ENCODE measurements at regions not wholly inside any gene's neighbourhood (a gene's known extent, or its start where the extent isn't known, plus 50 kb on each side); places are given as distances from the start of the nearest gene placed in this dataset.

- Histone ChIP-seq H3F3A (ENCODE audit: insufficient read depth, low read length) (no peaks in the 10 kb centered on the region), H2AFZ (ENCODE audit: low read length) (no peak overlapping the region), H4K20me1 (ENCODE audit: insufficient read depth, low read length) (no peaks in the 10 kb centered on the region), H3K27me3 (ENCODE audit: insufficient read depth, low read length) (no peaks in the 10 kb centered on the region), H3K4me2 (ENCODE audit: low read length) (no peak overlapping the region), H3K36me3 (ENCODE audit: insufficient read depth, low read length) (no peaks in the 10 kb centered on the region), H3K4me3 (ENCODE audit: low read depth, low read length, poor library complexity, severe bottlenecking) (no peak overlapping the region), H3K27ac (ENCODE audit: low read depth, low read length, poor library complexity, severe bottlenecking) (no peak overlapping the region), H3K9ac (ENCODE audit: low read length) (no peak overlapping the region), H3K79me2 (ENCODE audit: insufficient read depth, low read length) (no peaks in the 10 kb centered on the region), H3K9me3 (ENCODE audit: low read length) (no peaks in the 10 kb centered on the region), H3K9me2 (ENCODE audit: low read depth, low read length) (no peaks in the 10 kb centered on the region), H3K4me1 (ENCODE audit: insufficient read depth, low read length, severe bottlenecking) (no peaks in the 10 kb centered on the region)
- no peak for TF ChIP-seq EZH2 (IDR thresholded peaks at IDR 0.05; ENCODE audit: borderline replicate concordance, low read length)
- no peak for TF ChIP-seq CTCF (IDR thresholded peaks at IDR 0.05; ENCODE audit: low read length)
These were observed 137.1 kb upstream of the E2F8 start for GRCh38 chr11:19377881-19378280.

GRCh38 chr11:19375440-19375839 lies 134.7 kb upstream of the E2F8 start:
- H3K9me3 ChIP-seq (ENCODE audit: low read length), result no peaks in the 10 kb centered on the region
- TF ChIP-seq EZH2 (IDR thresholded peaks at IDR 0.05; ENCODE audit: borderline replicate concordance, low read length) (no peak), CTCF (IDR thresholded peaks at IDR 0.05; ENCODE audit: low read length) (no peak)
- H3K79me2 ChIP-seq (ENCODE audit: insufficient read depth, low read length), result no peaks in the 10 kb centered on the region
- no peaks in the 10 kb centered on the region for H3K36me3 ChIP-seq (ENCODE audit: insufficient read depth, low read length)
- no peak overlapping the region for H3K27ac ChIP-seq (ENCODE audit: low read depth, low read length, poor library complexity, severe bottlenecking)
- no peak overlapping the region for H3K4me2 ChIP-seq (ENCODE audit: low read length)
- no peak overlapping the region for H3K4me3 ChIP-seq (ENCODE audit: low read depth, low read length, poor library complexity, severe bottlenecking)
- no peaks in the 10 kb centered on the region for H4K20me1 ChIP-seq (ENCODE audit: insufficient read depth, low read length)
- no peaks in the 10 kb centered on the region for H3K4me1 ChIP-seq (ENCODE audit: insufficient read depth, low read length, severe bottlenecking)
- H3K27me3 ChIP-seq (ENCODE audit: insufficient read depth, low read length), result no peaks in the 10 kb centered on the region
- no peaks in the 10 kb centered on the region for H3F3A ChIP-seq (ENCODE audit: insufficient read depth, low read length)
- H3K9me2 ChIP-seq (ENCODE audit: low read depth, low read length), result no peaks in the 10 kb centered on the region
- no peak overlapping the region for H3K9ac ChIP-seq (ENCODE audit: low read length)
- no peak overlapping the region for H2AFZ ChIP-seq (ENCODE audit: low read length)

GRCh38 chr11:19374151-19374569 lies 133.4 kb upstream of the E2F8 start:
- H3K9ac ChIP-seq (ENCODE audit: low read length), result no peak overlapping the region
- no peaks in the 10 kb centered on the region for H3K9me3 ChIP-seq (ENCODE audit: low read length)
- H3K79me2 ChIP-seq (ENCODE audit: insufficient read depth, low read length), result no peaks in the 10 kb centered on the region
- H2AFZ ChIP-seq (ENCODE audit: low read length), result no peak overlapping the region
- H3K36me3 ChIP-seq (ENCODE audit: insufficient read depth, low read length), result no peaks in the 10 kb centered on the region
- no peaks in the 10 kb centered on the region for H3K27me3 ChIP-seq (ENCODE audit: insufficient read depth, low read length)
- H3K4me3 ChIP-seq (ENCODE audit: low read depth, low read length, poor library complexity, severe bottlenecking), result no peak overlapping the region
- no peak overlapping the region for H3K4me2 ChIP-seq (ENCODE audit: low read length)
- no peak overlapping the region for H3K27ac ChIP-seq (ENCODE audit: low read depth, low read length, poor library complexity, severe bottlenecking)
- no peaks in the 10 kb centered on the region for H4K20me1 ChIP-seq (ENCODE audit: insufficient read depth, low read length)
- no peak for TF ChIP-seq EZH2 (IDR thresholded peaks at IDR 0.05; ENCODE audit: borderline replicate concordance, low read length)
- TF ChIP-seq CTCF (IDR thresholded peaks at IDR 0.05; ENCODE audit: low read length), result no peak
- H3K4me1 ChIP-seq (ENCODE audit: insufficient read depth, low read length, severe bottlenecking), result no peaks in the 10 kb centered on the region
- no peaks in the 10 kb centered on the region for H3F3A ChIP-seq (ENCODE audit: insufficient read depth, low read length)
- H3K9me2 ChIP-seq (ENCODE audit: low read depth, low read length), result no peaks in the 10 kb centered on the region

Measured in OCI-LY1 (cell line).